ENCODE measurements at regions not wholly inside any gene's neighbourhood (a gene's known extent, or its start where the extent isn't known, plus 50 kb on each side); places are given as distances from the start of the nearest gene placed in this dataset.

- no peak for TF ChIP-seq CTCF (IDR thresholded peaks at IDR 0.05; ENCODE audit: low read depth, low read length, poor library complexity, severe bottlenecking)
- TF ChIP-seq EZH2phosphoT487 (IDR thresholded peaks at IDR 0.05; ENCODE audit: borderline replicate concordance, low read length), result no peak
These were observed 1020.9 kb downstream of the GATA3 start for GRCh38 chr10:9075420-9075819.

All from DOHH2 (cell line).